A673 (cell line): ENCODE measurements at regions not wholly inside any gene's neighbourhood (a gene's known extent, or its start where the extent isn't known, plus 50 kb on each side); places are given as distances from the start of the nearest gene placed in this dataset.

Experiments used
- CTCF ChIP-seq: fragments of 300-800, 200-600 bp; sonication (generic); conservative IDR thresholded peaks from 2 replicates; pipeline ENCODE4 v1.5.1; 2017; ENCODE audit warnings: low read depth, mild to moderate bottlenecking, antibody characterized with exemption, low read length, moderate library complexity, mixed read lengths
- EZH2 ChIP-seq: fragments of 200-600 bp; sonication (generic); IDR thresholded peaks from 2 replicates; pipeline ENCODE4 v1.6.1; 2017; ENCODE audit warnings: borderline replicate concordance, low read depth, mild to moderate bottlenecking, mixed read lengths, antibody characterized with exemption, low read length; ENCODE audit not compliant: poor library complexity, severe bottlenecking

GRCh38 chr4:123488916-123489315 lies 92.3 kb downstream of the SPRY1 start:
- TF ChIP-seq CTCF = no peak
- TF ChIP-seq EZH2 = no peak
